ENCODE measurements at regions not wholly inside any gene's neighbourhood (a gene's known extent, or its start where the extent isn't known, plus 50 kb on each side); places are given as distances from the start of the nearest gene placed in this dataset.
A peak's percentile ranks its signal among the peaks of the same experiment; 100 is the strongest.

- FAIRE-seq (no peak), DNase-seq (ENCODE audit: insufficient read length) (no peak)
- TF ChIP-seq POLR2A (IDR thresholded peaks at IDR 0.05; ENCODE audit: low read depth, low read length): no peak
- no peak for TF ChIP-seq TAF1 (IDR thresholded peaks at IDR 0.05; ENCODE audit: borderline replicate concordance, low read depth, low read length)
- TF ChIP-seq POLR2AphosphoS5 (IDR thresholded peaks at IDR 0.05; ENCODE audit: low read depth, low read length): no peak
These were observed 520.4 kb downstream of the BCOR start for GRCh38 chrX:39577206-39577984.

GRCh38 chrX:39577985-39578869, 519.5 kb downstream of the BCOR start:
- DNase-seq (ENCODE audit: insufficient read length) (peak; percentile 19), FAIRE-seq (peak; percentile 78)

GRCh38 chrX:39580043-39580442, 517.7 kb downstream of the BCOR start:
- TF ChIP-seq TAF1 (IDR thresholded peaks at IDR 0.05; ENCODE audit: borderline replicate concordance, low read depth, low read length): no peak
- TF ChIP-seq POLR2A (IDR thresholded peaks at IDR 0.05; ENCODE audit: low read depth, low read length): no peak
- TF ChIP-seq POLR2AphosphoS5 (IDR thresholded peaks at IDR 0.05; ENCODE audit: low read depth, low read length): no peak
- FAIRE-seq (peak; percentile 14), DNase-seq (ENCODE audit: insufficient read length) (no peak)

More at GRCh38 chrX:39577985-39578869, 519.5 kb downstream of the BCOR start:
- no peak for TF ChIP-seq TAF1 (IDR thresholded peaks at IDR 0.05; ENCODE audit: borderline replicate concordance, low read depth, low read length)
- no peak for TF ChIP-seq POLR2AphosphoS5 (IDR thresholded peaks at IDR 0.05; ENCODE audit: low read depth, low read length)
- TF ChIP-seq POLR2A (IDR thresholded peaks at IDR 0.05; ENCODE audit: low read depth, low read length): no peak

- DNase-seq (ENCODE audit: insufficient read length) (no peak), FAIRE-seq (no peak)
- no peak for TF ChIP-seq TAF1 (IDR thresholded peaks at IDR 0.05; ENCODE audit: borderline replicate concordance, low read depth, low read length)
- no peak for TF ChIP-seq POLR2A (IDR thresholded peaks at IDR 0.05; ENCODE audit: low read depth, low read length)
- TF ChIP-seq POLR2AphosphoS5 (IDR thresholded peaks at IDR 0.05; ENCODE audit: low read depth, low read length): no peak
These were observed 516.3 kb downstream of the BCOR start for GRCh38 chrX:39581411-39581810.

GRCh38 chrX:39582091-39582490, 515.7 kb downstream of the BCOR start:
- no peak for DNase-seq (ENCODE audit: insufficient read length)
- TF ChIP-seq POLR2A (IDR thresholded peaks at IDR 0.05; ENCODE audit: low read depth, low read length): no peak
- TF ChIP-seq POLR2AphosphoS5 (IDR thresholded peaks at IDR 0.05; ENCODE audit: low read depth, low read length): no peak
- no peak for TF ChIP-seq TAF1 (IDR thresholded peaks at IDR 0.05; ENCODE audit: borderline replicate concordance, low read depth, low read length)
- no peak for FAIRE-seq

- FAIRE-seq (no peak), DNase-seq (ENCODE audit: insufficient read length) (no peak)
- TF ChIP-seq POLR2AphosphoS5 (IDR thresholded peaks at IDR 0.05; ENCODE audit: low read depth, low read length) (no peak), TAF1 (IDR thresholded peaks at IDR 0.05; ENCODE audit: borderline replicate concordance, low read depth, low read length) (no peak), POLR2A (IDR thresholded peaks at IDR 0.05; ENCODE audit: low read depth, low read length) (no peak)
These were observed 514.8 kb downstream of the BCOR start for GRCh38 chrX:39582976-39583375.

- FAIRE-seq (no peak), DNase-seq (ENCODE audit: insufficient read length) (no peak)
- TF ChIP-seq TAF1 (IDR thresholded peaks at IDR 0.05; ENCODE audit: borderline replicate concordance, low read depth, low read length): no peak
- no peak for TF ChIP-seq POLR2AphosphoS5 (IDR thresholded peaks at IDR 0.05; ENCODE audit: low read depth, low read length)
- no peak for TF ChIP-seq POLR2A (IDR thresholded peaks at IDR 0.05; ENCODE audit: low read depth, low read length)
These were observed 511.9 kb downstream of the BCOR start for GRCh38 chrX:39585808-39586207.

GRCh38 chrX:39586359-39586758, 511.4 kb downstream of the BCOR start:
- FAIRE-seq (no peak), DNase-seq (ENCODE audit: insufficient read length) (no peak)
- TF ChIP-seq POLR2A (IDR thresholded peaks at IDR 0.05; ENCODE audit: low read depth, low read length) (no peak), TAF1 (IDR thresholded peaks at IDR 0.05; ENCODE audit: borderline replicate concordance, low read depth, low read length) (no peak), POLR2AphosphoS5 (IDR thresholded peaks at IDR 0.05; ENCODE audit: low read depth, low read length) (no peak)

GRCh38 chrX:39591099-39591498, 506.7 kb downstream of the BCOR start:
- TF ChIP-seq POLR2A (IDR thresholded peaks at IDR 0.05; ENCODE audit: low read depth, low read length) (no peak), TAF1 (IDR thresholded peaks at IDR 0.05; ENCODE audit: borderline replicate concordance, low read depth, low read length) (no peak), POLR2AphosphoS5 (IDR thresholded peaks at IDR 0.05; ENCODE audit: low read depth, low read length) (no peak)
- FAIRE-seq: no peak
- DNase-seq (ENCODE audit: insufficient read length): no peak

- TF ChIP-seq TAF1 (IDR thresholded peaks at IDR 0.05; ENCODE audit: borderline replicate concordance, low read depth, low read length): no peak
- FAIRE-seq (no peak), DNase-seq (ENCODE audit: insufficient read length) (no peak)
These were observed 505.0 kb downstream of the BCOR start for GRCh38 chrX:39592776-39593175.

- FAIRE-seq: no peak
- TF ChIP-seq TAF1 (IDR thresholded peaks at IDR 0.05; ENCODE audit: borderline replicate concordance, low read depth, low read length) (no peak), POLR2A (IDR thresholded peaks at IDR 0.05; ENCODE audit: low read depth, low read length) (no peak), POLR2AphosphoS5 (IDR thresholded peaks at IDR 0.05; ENCODE audit: low read depth, low read length) (no peak)
- no peak for DNase-seq (ENCODE audit: insufficient read length)
These were observed 501.8 kb downstream of the BCOR start for GRCh38 chrX:39595977-39596376.

Measured in GM12892 (cell line).